MG63 (cell line): ENCODE measurements at regions not wholly inside any gene's neighbourhood (a gene's known extent, or its start where the extent isn't known, plus 50 kb on each side); places are given as distances from the start of the nearest gene placed in this dataset.
"Not testable (repeated sequence)": the region's sequence is repeated elsewhere in the genome, so short reads cannot be mapped to it uniquely, and the experiment has no call there.

Experiments used
- DNase-seq: peaks from one replicate; pipeline ENCODE4 v3.0.0-alpha.2; 2020
- H3K27me3 ChIP-seq: fragments of 250-450 bp; sonication (Bioruptor Pico); 2 replicates; pipeline ENCODE4 v1.5.1; 2020; ENCODE audit warnings: mild to moderate bottlenecking, moderate library complexity
- H3K36me3 ChIP-seq: fragments of 250-450 bp; sonication (Bioruptor Pico); 2 replicates; pipeline ENCODE4 v1.5.1; 2020; ENCODE audit warnings: mild to moderate bottlenecking, moderate library complexity
- H3K4me3 ChIP-seq: fragments of 250-450 bp; sonication (Bioruptor Pico); 2 replicates; pipeline ENCODE4 v1.5.1; 2020; ENCODE audit warnings: mild to moderate bottlenecking, moderate library complexity
- H3K9me3 ChIP-seq: fragments of 250-450 bp; sonication (Bioruptor Pico); 2 replicates; pipeline ENCODE4 v1.5.1; 2020; ENCODE audit warnings: mild to moderate bottlenecking, moderate library complexity

- DNase-seq, H3K4me3 ChIP-seq, H3K27me3 ChIP-seq, H3K9me3 ChIP-seq, H3K36me3 ChIP-seq: not testable (repeated sequence)
Measured at GRCh38 chr2:91773810-91774209, 3082.3 kb downstream of the RPIA start.

GRCh38 chr2:91775193-91775592 lies 3083.7 kb downstream of the RPIA start:
- H3K27me3 ChIP-seq, DNase-seq, H3K9me3 ChIP-seq, H3K36me3 ChIP-seq, H3K4me3 ChIP-seq: not testable (repeated sequence)

- not testable (repeated sequence) for H3K9me3 ChIP-seq, H3K27me3 ChIP-seq, H3K4me3 ChIP-seq, H3K36me3 ChIP-seq
- DNase-seq, result peak; percentile 63
Measured at GRCh38 chr2:91780324-91780723, 3088.9 kb downstream of the RPIA start.

- not testable (repeated sequence) for H3K4me3 ChIP-seq
Measured at GRCh38 chr2:91809391-91809790, 3061.8 kb upstream of the TEKT4 start.

GRCh38 chr2:91839904-91840868 lies 3031.0 kb upstream of the TEKT4 start:
- H3K9me3 ChIP-seq, result no peaks in the 10 kb centered on the region

More at GRCh38 chr2:91809391-91809790, 3061.8 kb upstream of the TEKT4 start:
- H3K9me3 ChIP-seq, DNase-seq, H3K36me3 ChIP-seq, H3K27me3 ChIP-seq: not testable (repeated sequence)

GRCh38 chr2:91842264-91842663 lies 3029.0 kb upstream of the TEKT4 start:
- H3K36me3 ChIP-seq, H3K27me3 ChIP-seq, DNase-seq, H3K4me3 ChIP-seq, H3K9me3 ChIP-seq: not testable (repeated sequence)

More at GRCh38 chr2:91839904-91840868, 3031.0 kb upstream of the TEKT4 start:
- H3K36me3 ChIP-seq, result no peaks in the 10 kb centered on the region
- no peak for DNase-seq
- peaks cover 6% of the 10 kb centered on the region; the same call in 1 of the 2 replicates for H3K27me3 ChIP-seq
- peak overlapping the region; percentile 27; the same call in 1 of the 2 replicates for H3K4me3 ChIP-seq

- H3K9me3 ChIP-seq, H3K27me3 ChIP-seq, H3K36me3 ChIP-seq, H3K4me3 ChIP-seq, DNase-seq: not testable (repeated sequence)
Measured at GRCh38 chr2:91842913-91843312, 3028.3 kb upstream of the TEKT4 start.

- H3K36me3 ChIP-seq, H3K4me3 ChIP-seq, DNase-seq: not testable (repeated sequence)
Measured at GRCh38 chr2:91843723-91844450, 3027.3 kb upstream of the TEKT4 start.

GRCh38 chr2:91844451-91844825 lies 3026.8 kb upstream of the TEKT4 start:
- not testable (repeated sequence) for H3K4me3 ChIP-seq, H3K9me3 ChIP-seq, H3K27me3 ChIP-seq, DNase-seq, H3K36me3 ChIP-seq

More at GRCh38 chr2:91843723-91844450, 3027.3 kb upstream of the TEKT4 start:
- not testable (repeated sequence) for H3K9me3 ChIP-seq, H3K27me3 ChIP-seq

- H3K4me3 ChIP-seq, H3K9me3 ChIP-seq, DNase-seq, H3K27me3 ChIP-seq, H3K36me3 ChIP-seq: not testable (repeated sequence)
Measured at GRCh38 chr2:91846388-91846787, 3024.8 kb upstream of the TEKT4 start.

GRCh38 chr2:91851689-91852420 lies 3019.4 kb upstream of the TEKT4 start:
- not testable (repeated sequence) for H3K9me3 ChIP-seq, H3K27me3 ChIP-seq, DNase-seq, H3K36me3 ChIP-seq, H3K4me3 ChIP-seq

- H3K36me3 ChIP-seq, H3K9me3 ChIP-seq, H3K27me3 ChIP-seq, H3K4me3 ChIP-seq, DNase-seq: not testable (repeated sequence)
Measured at GRCh38 chr2:91856971-91857370, 3014.3 kb upstream of the TEKT4 start.

- H3K4me3 ChIP-seq, DNase-seq, H3K9me3 ChIP-seq, H3K27me3 ChIP-seq, H3K36me3 ChIP-seq: not testable (repeated sequence)
Measured at GRCh38 chr2:91857711-91858110, 3013.5 kb upstream of the TEKT4 start.

GRCh38 chr2:91871716-91872115 lies 2999.5 kb upstream of the TEKT4 start:
- DNase-seq, H3K4me3 ChIP-seq, H3K36me3 ChIP-seq, H3K27me3 ChIP-seq, H3K9me3 ChIP-seq: not testable (repeated sequence)

GRCh38 chr2:91873416-91873815 lies 2997.8 kb upstream of the TEKT4 start:
- H3K4me3 ChIP-seq, H3K27me3 ChIP-seq, H3K36me3 ChIP-seq, H3K9me3 ChIP-seq, DNase-seq: not testable (repeated sequence)

GRCh38 chr2:91877658-91878210 lies 2993.5 kb upstream of the TEKT4 start:
- not testable (repeated sequence) for H3K36me3 ChIP-seq, H3K4me3 ChIP-seq, H3K9me3 ChIP-seq, H3K27me3 ChIP-seq, DNase-seq

- not testable (repeated sequence) for H3K27me3 ChIP-seq, H3K9me3 ChIP-seq, H3K36me3 ChIP-seq, H3K4me3 ChIP-seq, DNase-seq
Measured at GRCh38 chr2:91895091-91895490, 2976.1 kb upstream of the TEKT4 start.
